HTR-8/SVneo (cell line): ENCODE measurements at regions not wholly inside any gene's neighbourhood (a gene's known extent, or its start where the extent isn't known, plus 50 kb on each side); places are given as distances from the start of the nearest gene placed in this dataset.
A peak's percentile ranks its signal among the peaks of the same experiment; 100 is the strongest.
"Not testable (repeated sequence)": the region's sequence is repeated elsewhere in the genome, so short reads cannot be mapped to it uniquely, and the experiment has no call there.

Experiments used
- DNase-seq: peaks from one replicate; pipeline ENCODE4 v3.0.0; 2011; ENCODE audit warnings: low spot score, mixed read lengths; ENCODE audit not compliant: insufficient read length
- FAIRE-seq: peaks from 2 replicates; lab custom pipeline; 2011; peaks lifted over from hg19 to GRCh38; lab: Jason Lieb, UNC

DNA sequence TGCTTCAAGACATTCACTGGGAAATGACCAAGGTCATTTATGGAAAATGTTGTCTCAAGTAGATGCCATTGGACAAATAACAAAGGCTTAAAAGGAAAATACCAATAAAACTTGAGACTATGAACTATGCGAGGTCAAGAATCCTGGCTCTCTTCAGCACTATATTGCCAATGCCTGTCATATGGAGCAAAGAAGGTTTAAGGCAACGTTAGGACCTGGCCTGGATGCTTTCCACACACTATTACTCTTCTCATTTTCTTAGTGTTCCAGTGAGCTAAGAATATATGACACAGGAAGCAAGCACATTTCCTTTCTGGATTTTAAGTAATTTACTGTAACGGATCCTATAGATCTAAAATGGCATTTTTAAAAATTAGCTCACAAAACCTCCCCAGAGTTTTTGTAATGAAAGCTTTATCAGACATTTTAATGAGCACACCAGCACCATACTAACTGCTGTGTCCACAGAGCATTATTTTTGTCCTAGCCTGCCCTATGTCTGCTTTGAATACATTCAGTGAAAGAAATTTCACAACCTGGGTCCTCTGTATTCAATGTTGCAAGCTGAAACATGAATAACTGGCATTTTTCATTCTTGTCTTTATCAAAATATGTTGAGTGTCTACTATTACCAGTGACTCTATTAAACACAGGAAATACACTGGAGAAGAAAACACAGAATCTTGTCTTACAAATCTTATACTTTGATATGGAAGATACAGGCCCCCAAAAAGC, 315.6 kb downstream of the CETN3 start:
- DNase-seq (no peak), FAIRE-seq (no peak)

DNA sequence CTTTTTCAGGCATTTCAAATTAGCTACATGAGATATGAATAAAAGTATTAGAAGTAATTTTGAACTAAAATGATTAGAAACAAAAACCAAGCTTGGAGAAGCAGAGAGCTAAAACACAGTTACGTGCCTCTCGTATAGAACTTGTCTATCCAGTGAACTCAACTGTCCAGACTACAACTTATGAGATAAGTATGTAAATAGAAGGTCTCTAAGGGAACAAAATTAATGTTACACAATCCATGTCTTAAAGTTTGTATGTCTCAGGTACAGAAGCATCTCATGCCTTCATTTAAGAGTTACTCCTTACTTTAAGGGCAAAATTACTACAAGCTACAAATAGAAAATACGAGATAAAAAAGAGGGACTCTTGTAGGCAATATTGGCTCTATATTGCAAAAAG, 316.8 kb downstream of the CETN3 start:
- FAIRE-seq: no peak
- DNase-seq: no peak

DNA sequence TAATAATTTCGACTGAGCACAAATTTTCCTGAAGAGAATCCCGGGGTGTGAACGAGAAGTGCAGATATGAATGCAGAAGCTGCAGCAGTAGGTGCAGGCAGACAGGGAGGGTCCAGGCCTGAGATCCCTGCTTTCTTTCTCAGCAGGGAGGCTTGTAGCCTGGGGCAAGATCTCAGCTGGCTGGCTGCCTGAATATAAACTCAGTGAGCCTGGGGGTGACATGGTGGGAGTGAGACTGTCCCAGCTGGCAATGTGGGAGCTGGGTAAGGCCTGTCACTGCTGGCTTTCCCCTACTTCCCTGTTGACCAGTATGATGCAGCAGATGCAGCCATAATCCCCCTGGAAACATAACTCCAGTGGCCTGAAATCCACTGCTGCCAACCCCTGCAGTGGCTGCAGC, 325.2 kb downstream of the CETN3 start:
- no peak for FAIRE-seq
- no peak for DNase-seq

GRCh38 chr5:90073026-90073570, 336.5 kb downstream of the CETN3 start:
- DNase-seq, FAIRE-seq: not testable (repeated sequence)

GRCh38 chr5:90071656-90072055, 337.9 kb downstream of the CETN3 start:
- DNase-seq (no peak), FAIRE-seq (no peak)

DNA sequence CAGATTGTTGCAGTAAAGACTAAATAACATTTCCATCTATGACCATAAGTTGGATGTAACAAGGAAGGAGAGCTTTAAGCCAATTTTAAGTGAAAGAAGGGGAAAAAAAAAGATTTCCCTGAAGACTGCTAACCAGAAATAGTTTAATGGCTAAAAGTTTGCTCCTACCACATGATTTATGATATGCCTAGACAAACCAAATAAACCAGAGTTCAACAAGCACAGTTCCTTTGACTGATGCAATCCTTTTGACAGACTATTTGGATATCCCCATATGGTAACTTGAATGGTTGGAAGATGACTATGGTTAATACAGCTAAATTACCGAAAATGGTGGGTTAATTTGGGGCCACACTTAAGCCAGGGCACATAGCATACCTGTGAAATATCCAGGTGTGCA, 338.5 kb downstream of the CETN3 start:
- DNase-seq: no peak
- FAIRE-seq: no peak

GRCh38 chr5:90066920-90067319, 342.6 kb downstream of the CETN3 start:
- FAIRE-seq (no peak), DNase-seq (no peak)

GRCh38 chr5:90056911-90057705, 352.4 kb downstream of the CETN3 start:
- no peak for DNase-seq
- FAIRE-seq: no peak

DNA sequence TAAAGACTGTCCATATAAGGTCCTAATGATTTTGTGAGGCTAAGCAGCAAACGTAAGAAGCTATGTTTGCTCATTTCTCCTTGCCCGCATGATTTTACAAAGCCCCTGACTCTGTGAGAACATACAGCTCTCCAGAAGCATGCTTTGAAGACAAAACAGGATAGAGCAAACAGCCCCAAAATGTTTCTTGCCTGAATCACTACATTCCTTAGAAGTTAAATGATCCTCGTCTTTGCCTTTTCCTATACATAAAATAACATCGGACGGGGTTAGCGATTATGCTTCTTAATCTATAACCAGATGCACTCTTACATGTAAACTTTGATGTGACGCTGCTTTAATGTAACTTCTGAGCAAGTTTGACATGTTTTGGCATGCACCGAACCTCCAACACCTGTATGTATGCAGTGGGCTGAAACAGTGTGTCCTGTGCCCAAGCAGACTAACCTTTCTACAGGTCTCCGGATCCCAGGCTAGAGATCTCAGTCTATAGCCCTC, 353.7 kb downstream of the CETN3 start:
- DNase-seq (peak; percentile 14), FAIRE-seq (no peak)

DNA sequence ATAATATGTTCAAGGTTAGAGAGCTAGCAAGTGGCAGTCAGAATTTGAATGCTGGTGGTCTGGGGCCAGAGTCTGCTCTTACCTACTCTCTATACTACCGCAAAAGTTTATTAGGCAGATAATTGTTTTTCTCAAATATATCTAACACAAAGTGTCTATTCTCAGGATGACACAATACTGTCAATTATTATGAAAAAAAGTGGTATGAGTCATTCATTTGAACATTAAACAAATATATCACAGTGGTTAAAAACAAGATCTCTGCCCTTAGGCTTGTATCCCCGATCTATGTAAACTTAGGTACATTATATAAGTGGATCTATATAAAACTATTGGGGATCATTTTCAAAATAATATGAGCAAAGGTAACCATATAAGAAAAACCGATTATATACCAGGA, 354.9 kb downstream of the CETN3 start:
- no peak for DNase-seq
- no peak for FAIRE-seq

GRCh38 chr5:90051756-90052155, 357.8 kb downstream of the CETN3 start:
- FAIRE-seq: no peak

DNA sequence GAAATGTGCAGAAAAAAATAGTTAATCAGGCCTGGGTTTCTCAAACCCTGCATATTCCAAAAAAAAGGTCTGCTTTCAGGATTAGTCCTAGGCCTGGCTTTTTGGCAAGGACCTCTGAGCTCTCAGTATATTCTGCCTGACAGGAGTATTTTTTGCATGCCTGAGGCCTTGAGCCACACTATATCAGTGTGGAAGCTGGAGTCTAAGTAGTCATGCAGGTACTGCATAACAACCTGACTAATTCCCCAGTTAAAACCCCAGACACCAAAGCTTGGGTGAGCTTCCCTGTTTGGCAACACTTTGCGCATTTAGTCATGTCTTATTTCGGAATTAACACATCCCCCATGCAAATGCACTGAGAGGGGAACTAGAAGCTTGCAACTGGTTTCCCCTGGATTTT, 359.5 kb downstream of the CETN3 start:
- no peak for FAIRE-seq
- no peak for DNase-seq

More at GRCh38 chr5:90051756-90052155, 357.8 kb downstream of the CETN3 start:
- DNase-seq: no peak

DNA sequence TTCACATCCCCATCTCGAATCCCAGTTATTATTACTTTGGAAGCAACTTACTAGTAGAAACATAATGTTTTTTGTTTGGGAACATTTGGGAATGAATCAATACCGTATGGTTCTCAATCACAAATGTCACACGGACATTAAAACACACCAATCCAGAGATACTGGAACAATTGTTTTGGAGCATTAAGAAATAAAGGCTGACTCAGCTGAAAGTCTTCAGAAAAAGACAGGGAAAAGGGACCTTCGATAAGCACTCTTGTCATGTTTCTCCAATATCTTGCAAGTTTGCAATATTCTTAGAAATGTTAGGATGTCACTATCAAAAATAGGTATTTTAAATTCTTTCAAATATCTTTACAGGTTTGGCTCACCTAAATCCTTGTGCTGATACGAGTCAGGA, 362.4 kb downstream of the CETN3 start:
- DNase-seq (no peak), FAIRE-seq (no peak)

- not testable (repeated sequence) for FAIRE-seq, DNase-seq
Measured at GRCh38 chr5:90040082-90040481, 369.5 kb downstream of the CETN3 start.

DNA sequence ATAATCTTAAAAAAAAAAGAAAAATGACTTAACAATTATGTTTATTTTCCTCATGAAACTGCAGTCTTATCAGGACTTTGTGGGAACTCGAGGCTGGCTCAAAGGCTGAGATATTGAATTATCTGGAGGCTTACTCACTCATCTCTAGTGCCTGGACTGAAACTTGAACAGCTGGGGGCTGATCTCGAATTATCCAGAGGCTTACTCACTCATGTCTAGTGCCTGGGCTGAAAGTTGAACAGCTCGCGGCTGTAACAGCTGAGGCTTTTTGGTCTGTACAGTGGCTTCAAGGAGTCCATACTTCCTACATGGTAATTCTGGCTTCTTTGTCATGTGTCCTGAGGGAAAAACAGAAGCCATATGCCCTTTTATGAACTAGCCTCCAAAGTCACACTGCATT, 371.9 kb downstream of the CETN3 start:
- DNase-seq (no peak), FAIRE-seq (no peak)

DNA sequence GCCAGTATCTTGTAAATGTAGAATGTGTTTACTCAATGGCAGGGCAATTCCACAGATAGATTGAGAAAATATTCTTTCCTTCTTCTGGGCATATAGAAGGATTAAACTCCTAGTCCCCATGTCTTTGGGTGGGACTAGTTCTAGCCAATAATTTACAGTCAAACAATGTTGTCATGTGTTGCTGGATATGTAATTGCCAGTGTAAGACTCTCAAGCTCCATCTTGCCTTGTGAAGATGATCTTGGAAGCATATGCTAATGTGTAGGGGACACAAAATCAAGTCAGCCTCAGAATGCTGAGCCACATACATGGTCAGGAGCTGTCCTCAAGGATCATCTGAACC, 386.9 kb downstream of the CETN3 start:
- DNase-seq (no peak), FAIRE-seq (no peak)

DNA sequence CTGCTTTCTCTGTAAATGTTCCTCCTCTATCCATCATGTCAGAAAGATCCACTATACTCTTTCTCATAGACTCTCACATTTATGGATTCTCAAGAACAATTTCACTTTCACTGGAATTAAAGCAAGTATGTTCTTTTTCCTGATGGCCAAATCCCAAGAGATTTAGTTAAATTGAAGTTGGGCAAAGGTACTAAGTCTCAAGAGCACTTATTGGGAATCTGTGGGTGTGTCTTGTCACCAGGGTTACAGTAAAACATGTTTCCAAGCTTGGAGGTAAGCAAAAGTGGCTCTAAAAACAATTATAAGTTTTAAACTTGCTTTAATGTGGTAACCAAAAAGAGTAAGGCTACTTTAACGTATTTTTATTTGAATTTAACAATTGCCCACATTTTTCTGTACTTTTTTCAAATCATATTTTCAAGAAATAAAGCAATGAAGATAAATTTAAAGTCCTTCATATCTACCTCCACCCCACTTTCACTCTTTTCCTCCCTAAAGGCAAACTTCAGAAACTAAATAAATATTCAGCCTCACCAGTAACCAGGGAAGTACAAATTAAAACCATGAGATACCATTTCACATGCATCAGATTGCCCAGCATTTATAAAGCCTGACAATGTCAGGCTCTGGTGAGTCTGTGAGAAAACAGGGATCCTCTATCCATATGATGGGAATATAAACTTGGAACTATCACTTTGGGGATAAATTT, 387.4 kb downstream of the CETN3 start:
- FAIRE-seq (no peak), DNase-seq (no peak)

- FAIRE-seq (no peak), DNase-seq (peak; percentile 4)
Measured at GRCh38 chr5:90020575-90021538, 388.7 kb downstream of the CETN3 start.

GRCh38 chr5:90017239-90017638, 392.3 kb downstream of the CETN3 start:
- FAIRE-seq (no peak), DNase-seq (no peak)
